NK-92 treated with Interleukin-12 subunit alpha and Interleukin-12 subunit beta, amount 100 ng/mL, for 24 hours (cell line): ENCODE measurements at regions not wholly inside any gene's neighbourhood (a gene's known extent, or its start where the extent isn't known, plus 50 kb on each side); places are given as distances from the start of the nearest gene placed in this dataset.

Experiments used
- DNase-seq: peaks from one replicate; lab custom pipeline; 2025; lab: John Stamatoyannopoulos, UW

- DNase-seq: no peak
Observed at GRCh38 chr7:118696879-118697278, 472.4 kb downstream of the ANKRD7 start.

GRCh38 chr7:118699222-118699621 lies 474.7 kb downstream of the ANKRD7 start:
- no peak for DNase-seq

GRCh38 chr7:118708741-118709140 lies 484.2 kb downstream of the ANKRD7 start:
- no peak for DNase-seq

GRCh38 chr7:118711688-118712087 lies 487.2 kb downstream of the ANKRD7 start:
- DNase-seq: no peak

- no peak for DNase-seq
Observed at GRCh38 chr7:118713039-118713438, 488.5 kb downstream of the ANKRD7 start.

- no peak for DNase-seq
Observed at GRCh38 chr7:118720632-118721031, 496.1 kb downstream of the ANKRD7 start.

GRCh38 chr7:118731854-118732253 lies 507.4 kb downstream of the ANKRD7 start:
- DNase-seq: no peak

GRCh38 chr7:118734541-118734940 lies 510.0 kb downstream of the ANKRD7 start:
- DNase-seq: no peak

GRCh38 chr7:118735441-118735840 lies 510.9 kb downstream of the ANKRD7 start:
- no peak for DNase-seq

- no peak for DNase-seq
Observed at GRCh38 chr7:118737935-118738334, 513.4 kb downstream of the ANKRD7 start.

GRCh38 chr7:118745927-118746326 lies 521.4 kb downstream of the ANKRD7 start:
- DNase-seq: no peak

- DNase-seq: no peak
Observed at GRCh38 chr7:118747473-118747872, 523.0 kb downstream of the ANKRD7 start.

- no peak for DNase-seq
Observed at GRCh38 chr7:118753479-118753878, 529.0 kb downstream of the ANKRD7 start.

GRCh38 chr7:118754608-118755007 lies 530.1 kb downstream of the ANKRD7 start:
- no peak for DNase-seq

GRCh38 chr7:118755067-118755625 lies 530.6 kb downstream of the ANKRD7 start:
- no peak for DNase-seq

GRCh38 chr7:118757066-118757465 lies 532.6 kb downstream of the ANKRD7 start:
- DNase-seq: no peak

- DNase-seq: no peak
Observed at GRCh38 chr7:118758582-118758981, 534.1 kb downstream of the ANKRD7 start.

GRCh38 chr7:118759921-118760320 lies 535.4 kb downstream of the ANKRD7 start:
- DNase-seq: no peak

GRCh38 chr7:118762451-118762850 lies 537.9 kb downstream of the ANKRD7 start:
- DNase-seq: no peak

- no peak for DNase-seq
Observed at GRCh38 chr7:118764221-118764620, 539.7 kb downstream of the ANKRD7 start.

- no peak for DNase-seq
Observed at GRCh38 chr7:118771672-118772071, 547.2 kb downstream of the ANKRD7 start.

- DNase-seq: no peak
Observed at GRCh38 chr7:118777308-118777707, 552.8 kb downstream of the ANKRD7 start.

GRCh38 chr7:118792682-118793081 lies 568.2 kb downstream of the ANKRD7 start:
- DNase-seq: no peak

- no peak for DNase-seq
Observed at GRCh38 chr7:118793582-118793981, 569.1 kb downstream of the ANKRD7 start.

GRCh38 chr7:118794419-118794818 lies 569.9 kb downstream of the ANKRD7 start:
- DNase-seq: no peak
